Neural progenitor cell (in vitro differentiated cells): ENCODE measurements at regions not wholly inside any gene's neighbourhood (a gene's known extent, or its start where the extent isn't known, plus 50 kb on each side); places are given as distances from the start of the nearest gene placed in this dataset.

Experiments used
- DNase-seq: peaks from one replicate; pipeline ENCODE4 v3.0.0-alpha.2; 2016; ENCODE audit warnings: low spot score
- H2AFZ ChIP-seq: fragments of 200-600 bp; sonication (generic); replicated peaks from 2 replicates; pipeline ENCODE4 v1.6.1; 2016; ENCODE audit warnings: antibody characterized with exemption
- H3F3A ChIP-seq: fragments of 200-600 bp; sonication (generic); 2 replicates; pipeline ENCODE4 v1.6.1; 2016; ENCODE audit warnings: antibody characterized with exemption, low read depth
- H3K27ac ChIP-seq: fragments of 200-600 bp; sonication (generic); 2 replicates; pipeline ENCODE4 v1.5.1; 2016; ENCODE audit warnings: mild to moderate bottlenecking
- H3K27me3 ChIP-seq: fragments of 200-600 bp; sonication (generic); 2 replicates; pipeline ENCODE4 v1.6.1; 2016; ENCODE audit warnings: mild to moderate bottlenecking, moderate library complexity
- H3K36me3 ChIP-seq: fragments of 200-600 bp; sonication (generic); 2 replicates; pipeline ENCODE4 v1.5.1; 2016
- H3K4me1 ChIP-seq: fragments of 200-600 bp; sonication (generic); 2 replicates; pipeline ENCODE4 v1.6.1; 2016; ENCODE audit warnings: mixed run types
- H3K4me2 ChIP-seq: fragments of 200-600 bp; sonication (generic); 2 replicates; pipeline ENCODE4 v1.6.1; 2016
- H3K4me3 ChIP-seq: fragments of 200-600 bp; sonication (generic); 2 replicates; pipeline ENCODE4 v1.5.1; 2016
- H3K79me2 ChIP-seq: fragments of 200-600 bp; sonication (generic); 2 replicates; pipeline ENCODE4 v1.6.1; 2016; ENCODE audit warnings: low read depth
- H3K9ac ChIP-seq: fragments of 200-600 bp; sonication (generic); 2 replicates; pipeline ENCODE4 v1.6.1; 2016
- H3K9me3 ChIP-seq: fragments of 200-600 bp; sonication (generic); 2 replicates; pipeline ENCODE4 v1.5.1; 2016; ENCODE audit warnings: low read depth
- H4K20me1 ChIP-seq: fragments of 200-600 bp; sonication (generic); 2 replicates; pipeline ENCODE4 v1.6.1; 2016; ENCODE audit warnings: low read depth
- H3K27ac Mint-ChIP-seq: 3 replicates; pipeline ENCODE4 v1.8.0; 2021; ENCODE audit warnings: mixed read lengths
- H3K27me3 Mint-ChIP-seq: 2 replicates; pipeline ENCODE4 v1.8.0; 2022; ENCODE audit warnings: low read depth, mild to moderate bottlenecking, inconsistent platforms, moderate library complexity, mixed read lengths; ENCODE audit not compliant: insufficient read depth
- H3K36me3 Mint-ChIP-seq: 3 replicates; pipeline ENCODE4 v1.8.0; 2021; ENCODE audit warnings: mixed read lengths
- H3K4me1 Mint-ChIP-seq: 3 replicates; pipeline ENCODE4 v1.8.0; 2021; ENCODE audit warnings: mixed read lengths
- H3K4me3 Mint-ChIP-seq: 3 replicates; pipeline ENCODE4 v1.8.0; 2021; ENCODE audit warnings: mild to moderate bottlenecking, moderate library complexity, mixed read lengths
- H3K9me3 Mint-ChIP-seq: 3 replicates; pipeline ENCODE4 v1.8.0; 2020; ENCODE audit warnings: mixed read lengths
- CTCF ChIP-seq: fragments of 200-600 bp; sonication (generic); IDR thresholded peaks from 2 replicates; pipeline ENCODE4 v1.5.1; 2017; ENCODE audit warnings: antibody characterized with exemption, mild to moderate bottlenecking
- EZH2 ChIP-seq: fragments of 200-600 bp; sonication (generic); IDR thresholded peaks from 2 replicates; pipeline ENCODE4 v1.6.1; 2017; ENCODE audit warnings: antibody characterized with exemption, mild to moderate bottlenecking, moderate library complexity
- EZH2phosphoT487 ChIP-seq: fragments of 200-600 bp; sonication (generic); IDR thresholded peaks from 2 replicates; pipeline ENCODE4 v1.6.1; 2017; ENCODE audit warnings: antibody characterized with exemption

DNA sequence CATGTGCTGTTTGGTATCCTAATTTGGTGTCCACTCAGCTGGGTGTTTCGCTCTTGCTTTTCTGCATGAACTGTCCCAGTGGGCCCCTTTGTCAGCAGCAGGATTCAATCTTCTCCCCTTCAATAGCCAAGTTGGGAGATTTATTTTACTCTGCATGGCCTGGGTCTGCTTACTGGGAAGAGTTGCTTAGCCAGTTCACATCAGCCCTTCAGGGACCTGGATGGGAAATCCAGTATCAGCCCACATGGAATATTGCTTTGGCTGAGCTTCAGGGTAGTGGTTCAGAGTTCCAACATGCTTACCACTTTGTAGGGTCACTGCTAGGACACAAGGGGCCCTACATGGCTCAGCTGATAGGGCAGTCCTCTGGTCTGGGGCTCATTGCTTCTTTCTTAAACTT lies 93.0 kb upstream of the BOC start:
- Mint-ChIP-seq H3K27me3 (peaks cover 12% of the 10 kb centered on the region), H3K36me3 (peaks cover 3% of the 10 kb centered on the region), H3K27ac (no peak overlapping the region), H3K9me3 (peaks cover 13% of the 10 kb centered on the region), H3K4me1 (peaks cover 34% of the 10 kb centered on the region), H3K4me3 (no peak overlapping the region)
- no peak for TF ChIP-seq CTCF
- no peak for TF ChIP-seq EZH2phosphoT487
- no peak for TF ChIP-seq EZH2
- peaks cover 22% of the 10 kb centered on the region for H3K4me1 ChIP-seq
- peak overlapping the region; percentile 49 for H3K4me2 ChIP-seq
- H3K36me3 ChIP-seq = no peaks in the 10 kb centered on the region
- H3K27me3 ChIP-seq = no peaks in the 10 kb centered on the region
- H3K27ac ChIP-seq = peak overlapping the region; percentile 40
- H3K4me3 ChIP-seq = no peak overlapping the region
- H3K9ac ChIP-seq = no peak overlapping the region
- no peaks in the 10 kb centered on the region for H3K9me3 ChIP-seq
- H3F3A ChIP-seq = peaks cover 12% of the 10 kb centered on the region
- no peaks in the 10 kb centered on the region for H4K20me1 ChIP-seq
- no peaks in the 10 kb centered on the region for H3K79me2 ChIP-seq
- DNase-seq = no peak
- H2AFZ ChIP-seq = no peak overlapping the region

DNA sequence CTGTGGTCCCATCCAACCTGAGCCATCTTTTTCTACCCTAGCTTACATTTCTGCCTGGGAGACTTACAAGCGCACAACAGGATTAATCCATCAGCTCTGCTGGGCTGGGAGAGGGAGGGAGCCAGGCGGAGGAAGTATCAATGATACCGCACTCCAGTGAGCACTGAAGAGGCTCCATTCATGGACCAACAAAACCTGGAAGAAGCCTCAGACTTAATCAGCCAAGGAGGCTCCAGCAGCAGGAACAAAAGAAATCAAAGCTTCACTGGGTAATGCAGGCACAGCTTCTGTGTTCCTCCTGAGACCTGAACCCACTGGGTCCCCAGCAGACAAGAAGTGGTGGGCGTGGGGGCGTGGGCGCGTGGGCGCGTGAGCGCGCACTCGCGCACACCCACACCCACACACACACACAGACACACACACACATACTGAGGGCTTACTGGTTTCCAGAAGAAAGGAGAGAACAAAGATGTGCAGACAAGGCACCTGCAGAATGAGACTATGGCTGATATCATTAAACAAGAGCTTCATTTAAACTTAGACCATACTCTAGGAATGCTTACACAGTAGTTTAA lies 87.0 kb upstream of the BOC start:
- H3K27ac ChIP-seq = peak overlapping the region; percentile 80
- no peaks in the 10 kb centered on the region for H3K9me3 ChIP-seq
- Mint-ChIP-seq H3K27me3 (peaks cover 8% of the 10 kb centered on the region), H3K4me3 (no peak overlapping the region), H3K27ac (peak overlapping the region; percentile 95), H3K4me1 (peaks cover 61% of the 10 kb centered on the region), H3K9me3 (peaks cover 4% of the 10 kb centered on the region), H3K36me3 (peaks cover 2% of the 10 kb centered on the region)
- TF ChIP-seq EZH2 (no peak), EZH2phosphoT487 (no peak), CTCF (no peak)
- H2AFZ ChIP-seq = no peak overlapping the region
- H3F3A ChIP-seq = peaks cover 20% of the 10 kb centered on the region
- no peaks in the 10 kb centered on the region for H3K36me3 ChIP-seq
- no peaks in the 10 kb centered on the region for H3K79me2 ChIP-seq
- H4K20me1 ChIP-seq = no peaks in the 10 kb centered on the region
- H3K27me3 ChIP-seq = no peaks in the 10 kb centered on the region
- H3K4me1 ChIP-seq = peaks cover 41% of the 10 kb centered on the region
- no peak overlapping the region for H3K9ac ChIP-seq
- no peak overlapping the region for H3K4me3 ChIP-seq
- DNase-seq = peak; percentile 83
- peak overlapping the region; percentile 39 for H3K4me2 ChIP-seq

GRCh38 chr3:113125951-113126350 lies 85.4 kb upstream of the BOC start:
- TF ChIP-seq CTCF (no peak), EZH2 (no peak), EZH2phosphoT487 (no peak)
- Histone ChIP-seq H3K4me1 (peaks cover 45% of the 10 kb centered on the region), H3K27ac (no peak overlapping the region), H3K9me3 (no peaks in the 10 kb centered on the region), H3K79me2 (no peaks in the 10 kb centered on the region), H3K27me3 (no peaks in the 10 kb centered on the region), H4K20me1 (no peaks in the 10 kb centered on the region), H3F3A (peaks cover 20% of the 10 kb centered on the region), H3K4me3 (no peak overlapping the region), H3K36me3 (no peaks in the 10 kb centered on the region), H2AFZ (no peak overlapping the region), H3K9ac (no peak overlapping the region), H3K4me2 (no peak overlapping the region)
- DNase-seq = no peak
- Mint-ChIP-seq H3K27me3 (peaks cover 3% of the 10 kb centered on the region), H3K4me3 (no peak overlapping the region), H3K27ac (peak overlapping the region; percentile 11), H3K36me3 (peaks cover 2% of the 10 kb centered on the region), H3K9me3 (peaks cover 2% of the 10 kb centered on the region), H3K4me1 (peaks cover 59% of the 10 kb centered on the region)
